ENCODE measurements at regions not wholly inside any gene's neighbourhood (a gene's known extent, or its start where the extent isn't known, plus 50 kb on each side); places are given as distances from the start of the nearest gene placed in this dataset.

GRCh38 chr5:68727931-68728330 lies 365.9 kb upstream of the SLC30A5 start:
- no peak for TF ChIP-seq EZH2 (IDR thresholded peaks at IDR 0.05; ENCODE audit: borderline replicate concordance, low read depth, low read length, severe bottlenecking)
- TF ChIP-seq, protein P1, sequence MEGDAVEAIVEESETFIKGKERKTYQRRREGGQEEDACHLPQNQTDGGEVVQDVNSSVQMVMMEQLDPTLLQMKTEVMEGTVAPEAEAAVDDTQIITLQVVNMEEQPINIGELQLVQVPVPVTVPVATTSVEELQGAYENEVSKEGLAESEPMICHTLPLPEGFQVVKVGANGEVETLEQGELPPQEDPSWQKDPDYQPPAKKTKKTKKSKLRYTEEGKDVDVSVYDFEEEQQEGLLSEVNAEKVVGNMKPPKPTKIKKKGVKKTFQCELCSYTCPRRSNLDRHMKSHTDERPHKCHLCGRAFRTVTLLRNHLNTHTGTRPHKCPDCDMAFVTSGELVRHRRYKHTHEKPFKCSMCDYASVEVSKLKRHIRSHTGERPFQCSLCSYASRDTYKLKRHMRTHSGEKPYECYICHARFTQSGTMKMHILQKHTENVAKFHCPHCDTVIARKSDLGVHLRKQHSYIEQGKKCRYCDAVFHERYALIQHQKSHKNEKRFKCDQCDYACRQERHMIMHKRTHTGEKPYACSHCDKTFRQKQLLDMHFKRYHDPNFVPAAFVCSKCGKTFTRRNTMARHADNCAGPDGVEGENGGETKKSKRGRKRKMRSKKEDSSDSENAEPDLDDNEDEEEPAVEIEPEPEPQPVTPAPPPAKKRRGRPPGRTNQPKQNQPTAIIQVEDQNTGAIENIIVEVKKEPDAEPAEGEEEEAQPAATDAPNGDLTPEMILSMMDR (IDR thresholded peaks at IDR 0.05; ENCODE audit: borderline replicate concordance, extremely low read depth, low read length, poor library complexity, severe bottlenecking) = no peak
- no peaks in the 10 kb centered on the region for H3K36me3 ChIP-seq (ENCODE audit: insufficient read depth, low read length)
- no peak for ATAC-seq (ENCODE audit: insufficient read depth, low read depth)
- no peak overlapping the region for H3K4me2 ChIP-seq (ENCODE audit: insufficient read depth, low read length)
- no peak overlapping the region for H3K4me3 ChIP-seq (ENCODE audit: low read depth in 1 of 2, low read length in 2 of 2)
- no peak overlapping the region for H2AFZ ChIP-seq (ENCODE audit: low read depth, low read length)
- no peak for DNase-seq
- no peaks in the 10 kb centered on the region for H3K27me3 ChIP-seq (ENCODE audit: insufficient read depth, low read length, poor library complexity)
- H3K27ac ChIP-seq (ENCODE audit: low read length) = no peak overlapping the region
- H3K9ac ChIP-seq (ENCODE audit: low read depth, low read length) = no peak overlapping the region
- H3K4me1 ChIP-seq (ENCODE audit: insufficient read depth, low read length) = no peaks in the 10 kb centered on the region
- no peaks in the 10 kb centered on the region for H4K20me1 ChIP-seq (ENCODE audit: insufficient read depth, low read length)
- H3K9me3 ChIP-seq (ENCODE audit: insufficient read depth, low read length, severe bottlenecking) = no peaks in the 10 kb centered on the region
- H3K79me2 ChIP-seq (ENCODE audit: insufficient read depth, low read length) = no peaks in the 10 kb centered on the region

DNA sequence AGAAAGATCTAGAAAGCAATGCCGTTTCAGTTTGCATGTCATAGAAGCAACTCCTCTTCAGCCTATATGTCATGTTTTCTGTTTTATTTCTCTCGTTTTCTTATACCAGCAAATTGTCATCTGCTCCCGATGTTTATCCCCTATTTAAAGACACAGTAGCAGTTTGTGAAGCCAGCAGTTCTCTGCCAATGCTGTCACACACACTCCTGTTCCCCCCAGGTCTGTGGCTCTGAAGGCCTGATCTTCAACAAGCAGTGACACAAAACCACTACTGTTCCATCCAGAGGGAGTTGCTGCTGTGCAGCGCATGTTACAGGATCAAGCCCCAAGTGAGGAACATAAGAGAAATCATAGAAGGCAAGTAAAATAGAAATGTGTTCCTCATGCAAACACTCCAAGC lies 364.1 kb upstream of the SLC30A5 start:
- H3K4me2 ChIP-seq (ENCODE audit: insufficient read depth, low read length) = no peak overlapping the region
- H3K79me2 ChIP-seq (ENCODE audit: insufficient read depth, low read length) = no peaks in the 10 kb centered on the region
- DNase-seq = no peak
- H3K9me3 ChIP-seq (ENCODE audit: insufficient read depth, low read length, severe bottlenecking) = no peaks in the 10 kb centered on the region
- no peak for TF ChIP-seq EZH2 (IDR thresholded peaks at IDR 0.05; ENCODE audit: borderline replicate concordance, low read depth, low read length, severe bottlenecking)
- TF ChIP-seq, protein P1 (IDR thresholded peaks at IDR 0.05; ENCODE audit: borderline replicate concordance, extremely low read depth, low read length, poor library complexity, severe bottlenecking) = no peak
- H2AFZ ChIP-seq (ENCODE audit: low read depth, low read length) = no peak overlapping the region
- no peaks in the 10 kb centered on the region for H3K4me1 ChIP-seq (ENCODE audit: insufficient read depth, low read length)
- H3K36me3 ChIP-seq (ENCODE audit: insufficient read depth, low read length) = no peaks in the 10 kb centered on the region
- H3K27me3 ChIP-seq (ENCODE audit: insufficient read depth, low read length, poor library complexity) = no peaks in the 10 kb centered on the region
- no peaks in the 10 kb centered on the region for H4K20me1 ChIP-seq (ENCODE audit: insufficient read depth, low read length)
- H3K4me3 ChIP-seq (ENCODE audit: low read depth in 1 of 2, low read length in 2 of 2) = no peak overlapping the region
- no peak overlapping the region for H3K9ac ChIP-seq (ENCODE audit: low read depth, low read length)
- ATAC-seq (ENCODE audit: insufficient read depth, low read depth) = no peak
- H3K27ac ChIP-seq (ENCODE audit: low read length) = no peak overlapping the region

GRCh38 chr5:68730220-68730978 lies 363.4 kb upstream of the SLC30A5 start:
- ATAC-seq (ENCODE audit: insufficient read depth, low read depth) (no peak), DNase-seq (no peak)
- no peak for TF ChIP-seq EZH2 (IDR thresholded peaks at IDR 0.05; ENCODE audit: borderline replicate concordance, low read depth, low read length, severe bottlenecking)
- TF ChIP-seq, protein P1 (IDR thresholded peaks at IDR 0.05; ENCODE audit: borderline replicate concordance, extremely low read depth, low read length, poor library complexity, severe bottlenecking) = no peak
- Histone ChIP-seq H3K36me3 (ENCODE audit: insufficient read depth, low read length) (no peaks in the 10 kb centered on the region), H3K9me3 (ENCODE audit: insufficient read depth, low read length, severe bottlenecking) (no peaks in the 10 kb centered on the region), H3K4me3 (ENCODE audit: low read depth in 1 of 2, low read length in 2 of 2) (no peak overlapping the region), H3K4me1 (ENCODE audit: insufficient read depth, low read length) (no peaks in the 10 kb centered on the region), H3K4me2 (ENCODE audit: insufficient read depth, low read length) (no peak overlapping the region), H3K9ac (ENCODE audit: low read depth, low read length) (no peak overlapping the region), H3K27me3 (ENCODE audit: insufficient read depth, low read length, poor library complexity) (no peaks in the 10 kb centered on the region), H3K27ac (ENCODE audit: low read length) (no peak overlapping the region), H4K20me1 (ENCODE audit: insufficient read depth, low read length) (no peaks in the 10 kb centered on the region), H3K79me2 (ENCODE audit: insufficient read depth, low read length) (no peaks in the 10 kb centered on the region), H2AFZ (ENCODE audit: low read depth, low read length) (no peak overlapping the region)

All from DND-41 (cell line).